ENCODE measurements at regions not wholly inside any gene's neighbourhood (a gene's known extent, or its start where the extent isn't known, plus 50 kb on each side); places are given as distances from the start of the nearest gene placed in this dataset.

DNA sequence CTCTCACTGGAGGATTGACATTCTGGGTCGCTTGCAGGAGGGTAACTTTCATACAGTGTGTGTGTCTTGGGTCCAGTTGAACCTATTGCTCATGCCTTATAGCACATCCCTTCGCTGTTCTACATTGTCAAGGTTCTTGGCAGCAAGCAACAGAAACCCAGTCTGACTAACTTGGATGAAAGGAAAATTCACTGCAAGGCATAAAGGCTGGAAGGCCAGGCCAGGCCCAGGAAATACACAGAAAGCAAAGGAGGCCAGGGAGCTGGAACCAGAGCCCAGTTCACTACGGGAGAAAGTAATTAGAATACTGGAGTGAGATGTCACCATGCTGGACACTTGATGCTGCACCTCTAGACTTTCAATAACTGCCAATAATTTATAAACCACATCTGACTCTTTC is 353.8 kb upstream of the GATB start:
- no peak for DNase-seq (ENCODE audit: extremely low spot score)
- TF ChIP-seq ZNF384 (IDR thresholded peaks at IDR 0.05) (no peak), LEF1 (IDR thresholded peaks at IDR 0.05; ENCODE audit: borderline replicate concordance) (no peak)
- CTCF ChIA-PET: no interaction called here
- POLR2A ChIA-PET: no interaction called here

DNA sequence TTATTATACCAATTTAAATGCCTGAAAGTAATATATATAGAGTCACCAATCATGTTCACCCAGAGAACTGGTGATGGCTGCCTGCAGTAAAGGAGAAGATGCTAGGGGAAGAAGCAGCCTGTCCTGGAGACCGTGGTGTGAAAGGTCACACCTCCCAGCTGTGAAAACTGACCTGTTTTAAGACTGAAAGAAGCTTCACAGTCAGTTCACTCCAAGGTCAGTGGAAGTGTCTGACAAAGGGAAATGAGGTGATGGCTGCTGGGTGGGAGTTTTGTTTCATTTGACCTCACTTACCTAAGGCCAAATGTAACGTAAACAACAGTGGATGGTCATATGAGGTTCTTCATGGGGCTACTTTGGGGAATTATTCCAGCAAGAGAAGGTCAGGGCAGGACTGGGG is 352.1 kb upstream of the GATB start:
- TF ChIP-seq L3MBTL2 (conservative IDR thresholded peaks at IDR 0.05) (no peak), FOXA1 (IDR thresholded peaks at IDR 0.05) (no peak), ZNF384 (IDR thresholded peaks at IDR 0.05) (no peak), LEF1 (IDR thresholded peaks at IDR 0.05; ENCODE audit: borderline replicate concordance) (no peak), ARNT (IDR thresholded peaks at IDR 0.05) (no peak), TARDBP (IDR thresholded peaks at IDR 0.05) (no peak), SP1 (IDR thresholded peaks at IDR 0.05) (no peak), SUZ12 (IDR thresholded peaks at IDR 0.05) (no peak), FOXK2 (IDR thresholded peaks at IDR 0.05) (no peak), NFRKB (IDR thresholded peaks at IDR 0.05) (no peak), HDGF (IDR thresholded peaks at IDR 0.05; ENCODE audit: borderline replicate concordance) (no peak), ELF4 (IDR thresholded peaks at IDR 0.05) (no peak), BHLHE40 (IDR thresholded peaks at IDR 0.05; ENCODE audit: borderline replicate concordance) (no peak), FOXM1 (IDR thresholded peaks at IDR 0.05; ENCODE audit: borderline replicate concordance) (no peak), CTBP1 (IDR thresholded peaks at IDR 0.05; ENCODE audit: borderline replicate concordance) (no peak)
- TF ChIP-seq, protein P1, sequence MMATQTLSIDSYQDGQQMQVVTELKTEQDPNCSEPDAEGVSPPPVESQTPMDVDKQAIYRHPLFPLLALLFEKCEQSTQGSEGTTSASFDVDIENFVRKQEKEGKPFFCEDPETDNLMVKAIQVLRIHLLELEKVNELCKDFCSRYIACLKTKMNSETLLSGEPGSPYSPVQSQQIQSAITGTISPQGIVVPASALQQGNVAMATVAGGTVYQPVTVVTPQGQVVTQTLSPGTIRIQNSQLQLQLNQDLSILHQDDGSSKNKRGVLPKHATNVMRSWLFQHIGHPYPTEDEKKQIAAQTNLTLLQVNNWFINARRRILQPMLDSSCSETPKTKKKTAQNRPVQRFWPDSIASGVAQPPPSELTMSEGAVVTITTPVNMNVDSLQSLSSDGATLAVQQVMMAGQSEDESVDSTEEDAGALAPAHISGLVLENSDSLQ (IDR thresholded peaks at IDR 0.05): no peak
- POLR2A ChIA-PET: no interaction called here
- CTCF ChIA-PET: no interaction called here
- no peak for DNase-seq (ENCODE audit: extremely low spot score)

DNA sequence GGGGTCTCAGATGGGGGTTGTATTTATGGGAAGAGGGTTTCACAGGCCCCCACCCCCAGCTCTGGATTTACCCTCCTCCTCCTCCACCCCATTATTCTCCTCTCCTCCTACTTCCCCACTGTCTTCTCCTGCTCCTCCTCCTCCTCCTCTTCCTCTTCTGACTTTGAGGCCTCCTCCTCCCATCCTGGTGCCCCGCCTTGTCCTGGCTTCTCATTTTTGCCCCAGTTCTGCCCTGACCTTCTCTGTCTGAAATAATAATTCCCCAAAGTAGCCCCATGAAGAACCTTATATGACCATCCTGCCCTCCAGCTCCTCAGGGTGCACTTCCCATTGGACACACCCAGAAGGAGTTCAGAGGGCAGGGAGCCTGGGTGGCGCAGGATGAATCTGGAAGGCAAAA is 351.4 kb upstream of the GATB start:
- TF ChIP-seq BHLHE40 (IDR thresholded peaks at IDR 0.05; ENCODE audit: borderline replicate concordance) (no peak), ELF4 (IDR thresholded peaks at IDR 0.05) (no peak), FOXM1 (IDR thresholded peaks at IDR 0.05; ENCODE audit: borderline replicate concordance) (no peak), SUZ12 (IDR thresholded peaks at IDR 0.05) (no peak)
- no peak for DNase-seq (ENCODE audit: extremely low spot score)
- POLR2A ChIA-PET: no interaction called here
- CTCF ChIA-PET: interaction anchor here (0.7 kb wide), 2 partner anchors 19 to 204 kb away, joined by 3 read pairs; no protein-coding TSS in a partner anchor

DNA sequence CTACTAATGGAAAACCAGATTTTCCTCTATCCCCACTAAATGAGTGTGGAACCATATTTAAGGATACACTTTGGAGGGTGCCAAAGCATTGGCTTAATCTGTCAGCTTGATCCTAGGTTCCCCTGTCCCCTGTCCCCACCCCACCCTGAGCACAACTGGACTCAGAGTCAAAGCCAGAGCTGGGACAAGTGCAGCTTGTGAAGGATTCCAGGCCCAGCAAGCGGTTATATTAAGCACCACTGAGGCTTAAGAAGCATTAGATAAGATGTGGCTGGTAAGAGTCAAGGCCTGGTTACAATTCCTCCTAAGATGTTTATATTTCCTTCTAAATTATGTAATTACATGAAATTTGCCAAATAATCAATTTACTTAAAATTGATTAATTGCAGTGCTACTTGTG is 350.0 kb upstream of the GATB start:
- no peak for TF ChIP-seq SUZ12 (IDR thresholded peaks at IDR 0.05)
- no peak for TF ChIP-seq ZNF384 (IDR thresholded peaks at IDR 0.05)
- TF ChIP-seq TARDBP (IDR thresholded peaks at IDR 0.05): no peak
- TF ChIP-seq, protein P1 (IDR thresholded peaks at IDR 0.05): no peak
- no peak for TF ChIP-seq FOXK2 (IDR thresholded peaks at IDR 0.05)
- TF ChIP-seq NFRKB (IDR thresholded peaks at IDR 0.05): no peak
- TF ChIP-seq HDGF (IDR thresholded peaks at IDR 0.05; ENCODE audit: borderline replicate concordance): no peak
- TF ChIP-seq ARNT (IDR thresholded peaks at IDR 0.05): no peak
- no peak for TF ChIP-seq L3MBTL2 (conservative IDR thresholded peaks at IDR 0.05)
- TF ChIP-seq FOXA1 (IDR thresholded peaks at IDR 0.05): no peak
- no peak for TF ChIP-seq SP1 (IDR thresholded peaks at IDR 0.05)
- no peak for TF ChIP-seq CTBP1 (IDR thresholded peaks at IDR 0.05; ENCODE audit: borderline replicate concordance)
- no peak for TF ChIP-seq BHLHE40 (IDR thresholded peaks at IDR 0.05; ENCODE audit: borderline replicate concordance)
- no peak for TF ChIP-seq LEF1 (IDR thresholded peaks at IDR 0.05; ENCODE audit: borderline replicate concordance)
- no peak for TF ChIP-seq FOXM1 (IDR thresholded peaks at IDR 0.05; ENCODE audit: borderline replicate concordance)
- TF ChIP-seq ELF4 (IDR thresholded peaks at IDR 0.05): no peak
- POLR2A ChIA-PET: no interaction called here
- CTCF ChIA-PET: no interaction called here
- DNase-seq (ENCODE audit: extremely low spot score): no peak

DNA sequence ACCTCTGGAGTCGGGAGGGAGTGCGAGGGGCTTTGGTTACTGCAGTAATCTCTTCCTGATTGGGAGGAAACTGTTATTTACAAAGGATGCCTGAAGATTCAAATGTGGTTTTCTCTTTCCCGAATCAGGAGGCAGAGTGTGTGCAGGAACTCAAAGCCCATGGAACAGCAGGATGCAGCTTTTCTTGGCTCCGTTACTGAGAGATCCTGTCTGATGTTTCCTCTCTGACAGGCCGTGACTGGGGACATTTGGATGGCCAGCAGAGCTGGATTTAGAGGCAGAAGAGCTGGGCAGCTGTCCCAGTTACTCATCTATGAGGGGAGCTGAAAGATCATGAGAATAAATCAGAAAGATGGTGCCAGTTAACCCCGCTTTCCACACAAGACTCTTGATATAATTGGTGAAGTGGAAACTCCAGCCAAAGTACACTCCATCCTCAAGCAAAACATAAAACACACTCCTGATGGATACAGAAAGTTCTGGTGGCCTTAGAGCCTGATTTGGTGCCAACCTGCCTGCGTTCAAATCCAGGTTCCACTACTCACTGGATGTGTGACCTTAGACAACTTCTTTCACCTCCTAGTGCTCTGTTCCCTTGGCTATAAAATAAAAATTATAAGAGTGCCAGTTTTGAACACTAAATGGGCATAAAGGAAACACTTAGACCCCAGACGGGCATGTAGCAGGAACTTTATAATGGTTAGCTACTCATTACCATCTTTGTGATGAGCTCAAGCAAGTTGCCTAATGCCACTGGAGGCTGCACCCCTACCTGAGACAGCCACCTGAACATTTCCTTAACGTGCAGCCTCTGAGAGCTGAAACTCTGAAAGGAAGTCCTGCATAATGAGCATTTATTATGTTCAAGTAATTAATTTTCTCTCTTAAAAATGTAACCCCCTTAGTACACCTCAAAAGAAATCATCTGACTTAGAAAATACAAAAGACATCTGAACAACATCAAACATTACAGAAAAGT is 349.0 kb upstream of the GATB start:
- TF ChIP-seq ELF4 (IDR thresholded peaks at IDR 0.05) (no peak), FOXM1 (IDR thresholded peaks at IDR 0.05; ENCODE audit: borderline replicate concordance) (no peak), ZNF384 (IDR thresholded peaks at IDR 0.05) (no peak), HDGF (IDR thresholded peaks at IDR 0.05; ENCODE audit: borderline replicate concordance) (no peak), SUZ12 (IDR thresholded peaks at IDR 0.05) (no peak), ARNT (IDR thresholded peaks at IDR 0.05) (no peak), LEF1 (IDR thresholded peaks at IDR 0.05; ENCODE audit: borderline replicate concordance) (no peak), CTBP1 (IDR thresholded peaks at IDR 0.05; ENCODE audit: borderline replicate concordance) (no peak), TARDBP (IDR thresholded peaks at IDR 0.05) (no peak), FOXA1 (IDR thresholded peaks at IDR 0.05) (no peak), NFRKB (IDR thresholded peaks at IDR 0.05) (no peak)
- no peak for DNase-seq (ENCODE audit: extremely low spot score)
- POLR2A ChIA-PET: no interaction called here
- CTCF ChIA-PET: no interaction called here

DNA sequence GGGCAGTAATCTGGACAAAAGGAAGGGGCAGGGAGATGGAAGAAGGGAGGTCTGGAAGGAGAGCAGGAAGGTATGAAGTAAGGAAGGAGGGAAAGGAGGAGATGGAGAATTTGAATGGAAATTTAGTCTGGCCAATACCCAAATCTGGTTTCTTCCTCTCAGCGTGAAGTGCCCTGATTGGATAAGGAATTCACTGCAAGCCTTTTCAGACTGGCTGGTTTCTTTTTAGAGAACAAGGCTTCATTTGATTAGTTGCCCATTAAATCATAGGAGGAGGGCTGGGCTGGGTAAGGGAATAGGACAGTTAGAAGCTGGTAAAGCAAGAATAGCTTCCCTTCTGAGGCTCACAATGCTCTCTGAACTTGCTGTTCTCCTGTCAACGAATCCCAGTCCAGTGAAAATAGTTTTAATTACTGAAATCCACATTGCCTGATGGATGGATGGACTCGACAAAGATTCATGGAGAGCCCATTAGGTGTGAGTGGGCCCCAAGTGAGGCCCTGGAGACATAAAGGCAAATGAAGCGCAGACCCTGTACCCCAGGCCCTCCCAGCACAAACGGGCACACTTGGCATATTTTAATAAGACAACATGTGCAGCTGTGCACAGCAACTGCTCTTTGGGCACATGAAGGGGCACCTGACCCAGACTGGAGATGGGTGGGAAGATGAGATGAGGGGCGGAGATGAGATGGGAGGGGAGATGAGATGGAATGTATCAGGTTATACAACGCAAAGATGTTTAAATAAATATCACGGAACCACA is 347.1 kb upstream of the GATB start:
- TF ChIP-seq NFRKB (IDR thresholded peaks at IDR 0.05) (no peak), TARDBP (IDR thresholded peaks at IDR 0.05) (no peak), SP1 (IDR thresholded peaks at IDR 0.05) (no peak), BHLHE40 (IDR thresholded peaks at IDR 0.05; ENCODE audit: borderline replicate concordance) (no peak), FOXK2 (IDR thresholded peaks at IDR 0.05) (no peak), ELF4 (IDR thresholded peaks at IDR 0.05) (no peak), LEF1 (IDR thresholded peaks at IDR 0.05; ENCODE audit: borderline replicate concordance) (no peak), HDGF (IDR thresholded peaks at IDR 0.05; ENCODE audit: borderline replicate concordance) (no peak), ARNT (IDR thresholded peaks at IDR 0.05) (no peak), FOXM1 (IDR thresholded peaks at IDR 0.05; ENCODE audit: borderline replicate concordance) (no peak), SUZ12 (IDR thresholded peaks at IDR 0.05) (no peak), FOXA1 (IDR thresholded peaks at IDR 0.05) (no peak)
- TF ChIP-seq, protein P1 (IDR thresholded peaks at IDR 0.05): no peak
- no peak for DNase-seq (ENCODE audit: extremely low spot score)
- CTCF ChIA-PET: interaction anchor here (0.6 kb wide), 1 partner anchor 1527 kb away, joined by 3 read pairs; no protein-coding TSS in a partner anchor
- POLR2A ChIA-PET: no interaction called here
